IPS DF 6.9 (cell line): ENCODE measurements at regions not wholly inside any gene's neighbourhood (a gene's known extent, or its start where the extent isn't known, plus 50 kb on each side); places are given as distances from the start of the nearest gene placed in this dataset.

Source experiments
- DNase-seq: peaks from one replicate; pipeline ENCODE4 v3.0.0-alpha.2; 2013; ENCODE audit warnings: low read depth, low spot score
- H3K27ac ChIP-seq: one replicate; pipeline ENCODE4 v1.5.1; 2013; ENCODE audit warnings: low read length, control low read depth
- H3K27me3 ChIP-seq: 2 replicates; pipeline ENCODE4 v1.6.1; 2013; ENCODE audit warnings: mild to moderate bottlenecking, low read length; ENCODE audit not compliant: control insufficient read depth, insufficient read depth
- H3K36me3 ChIP-seq: 2 replicates; pipeline ENCODE4 v1.6.1; 2013; ENCODE audit warnings: low read length; ENCODE audit not compliant: control insufficient read depth, insufficient read depth
- H3K4me1 ChIP-seq: 2 replicates; pipeline ENCODE4 v1.6.1; 2013; ENCODE audit warnings: low read length; ENCODE audit not compliant: control insufficient read depth, insufficient read depth
- H3K4me3 ChIP-seq: 2 replicates; pipeline ENCODE4 v1.5.1; 2013; ENCODE audit warnings: mild to moderate bottlenecking, low read length
- H3K9me3 ChIP-seq: 2 replicates; pipeline ENCODE4 v1.6.1; 2013; ENCODE audit warnings: low read length, inconsistent platforms; ENCODE audit not compliant: control insufficient read depth, insufficient read depth
- WGBS: extraction: QIAGEN DNeasy Blood & Tissue Kit; methylation state at CpG from one replicate; pipeline ENCODE4 v1.1.7; 2013; ENCODE audit warnings: mixed read lengths, missing lambda C conversion rate; ENCODE audit not compliant: insufficient read length, insufficient coverage; 5-methylcytosine and 5-hydroxymethylcytosine counted together

DNA sequence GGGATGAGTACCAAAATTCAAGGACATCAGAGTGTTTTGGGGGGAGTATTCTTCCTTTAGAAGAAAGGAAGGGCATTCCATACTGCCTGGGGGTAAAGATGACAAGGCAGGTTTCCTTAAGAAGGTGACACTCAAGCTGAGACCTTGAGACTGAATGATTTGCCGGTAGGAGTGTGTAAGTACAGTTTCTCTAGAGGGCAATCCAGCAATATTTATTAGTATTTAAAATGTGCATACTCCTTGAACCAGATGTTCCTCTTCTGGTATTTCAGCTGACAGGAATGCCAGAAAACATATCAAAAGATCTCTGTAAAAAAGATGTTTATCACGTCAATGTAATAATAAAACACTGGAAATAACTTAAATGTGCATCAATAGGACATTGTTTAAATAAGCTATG, 106.4 kb upstream of the TMCC3 start:
- no CpG with 5 or more reads among the region's 2 CpGs for WGBS
- no peak for DNase-seq
- Histone ChIP-seq H3K4me3 (no peak overlapping the region), H3K4me1 (no peaks in the 10 kb centered on the region), H3K27me3 (no peaks in the 10 kb centered on the region), H3K27ac (no peak overlapping the region), H3K36me3 (no peaks in the 10 kb centered on the region), H3K9me3 (no peaks in the 10 kb centered on the region)

DNA sequence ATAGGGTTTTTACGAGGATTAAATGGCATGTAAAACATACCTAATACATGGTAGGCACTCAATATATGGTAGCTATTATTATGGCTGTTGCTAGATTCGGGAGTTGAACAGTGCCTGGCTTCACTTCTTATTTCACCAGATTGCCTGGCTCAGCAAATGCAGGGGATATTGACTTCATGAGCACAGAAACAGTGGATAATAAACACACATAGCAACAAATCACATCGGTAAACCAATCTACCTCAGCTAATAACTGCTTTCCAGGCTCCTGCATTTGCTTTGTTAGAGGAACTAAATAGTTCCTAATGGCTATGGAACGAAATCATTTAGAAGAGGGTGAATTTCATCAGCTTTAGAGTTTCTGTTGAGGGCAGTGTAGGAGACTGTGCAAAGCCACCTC, 105.2 kb upstream of the TMCC3 start:
- no peaks in the 10 kb centered on the region for H3K27me3 ChIP-seq
- DNase-seq: no peak
- no peak overlapping the region for H3K4me3 ChIP-seq
- WGBS: no CpG with 5 or more reads among the region's 4 CpGs
- no peak overlapping the region for H3K27ac ChIP-seq
- H3K4me1 ChIP-seq: no peaks in the 10 kb centered on the region
- H3K9me3 ChIP-seq: no peaks in the 10 kb centered on the region
- no peaks in the 10 kb centered on the region for H3K36me3 ChIP-seq

DNA sequence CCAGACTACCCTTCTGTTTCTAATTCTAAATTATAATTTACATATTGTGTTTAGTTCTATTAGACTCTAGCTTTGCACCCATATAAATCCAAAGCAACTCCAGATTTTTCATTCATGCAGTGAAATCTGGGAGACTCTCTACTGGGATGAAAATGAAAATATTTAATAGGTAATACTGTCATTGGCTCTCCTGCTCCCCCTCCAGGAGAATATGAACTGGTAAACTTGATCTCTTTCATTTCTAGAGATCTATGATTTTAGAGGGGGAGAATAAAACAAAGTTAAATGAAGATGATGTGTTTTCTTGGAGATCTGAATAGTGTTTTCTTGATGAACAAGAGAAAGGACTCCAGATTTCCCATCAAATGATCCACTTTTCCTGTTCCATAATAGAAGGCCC, 104.3 kb upstream of the TMCC3 start:
- Histone ChIP-seq H3K9me3 (no peaks in the 10 kb centered on the region), H3K36me3 (no peaks in the 10 kb centered on the region), H3K27me3 (no peaks in the 10 kb centered on the region), H3K4me3 (no peak overlapping the region), H3K27ac (no peak overlapping the region), H3K4me1 (no peaks in the 10 kb centered on the region)
- DNase-seq: no peak

DNA sequence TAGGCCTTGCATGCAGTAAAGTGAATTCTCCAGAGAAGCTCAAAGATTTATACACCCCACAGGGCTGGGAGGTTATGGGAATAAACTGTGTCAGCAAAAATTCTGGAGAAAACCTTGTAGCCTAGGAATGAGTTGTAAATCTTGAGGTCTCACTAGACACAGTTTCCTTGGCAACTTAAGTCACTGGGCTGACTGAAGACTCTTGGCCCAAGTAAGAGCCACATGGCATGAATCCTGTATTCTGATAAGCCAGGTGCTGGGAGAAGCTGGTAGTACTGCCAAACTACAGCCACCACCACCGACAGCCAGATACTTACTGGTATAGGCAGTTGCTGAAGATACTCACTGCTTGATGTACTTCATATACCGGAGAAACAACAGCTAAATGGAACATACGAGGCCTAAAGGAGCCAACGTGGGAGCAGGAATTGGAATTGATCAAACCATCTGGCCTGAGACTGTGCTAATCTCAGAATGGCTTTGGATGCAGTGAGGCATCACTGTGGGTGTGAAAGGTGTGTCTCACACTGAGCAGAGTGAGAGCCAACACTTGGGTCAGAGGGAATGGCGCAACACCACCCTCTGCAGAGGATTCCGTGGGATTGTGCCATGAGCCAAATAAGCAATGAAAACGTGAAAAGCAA, 102.8 kb upstream of the TMCC3 start:
- no peak for DNase-seq
- Histone ChIP-seq H3K27ac (no peak overlapping the region), H3K4me1 (no peaks in the 10 kb centered on the region), H3K36me3 (no peaks in the 10 kb centered on the region), H3K9me3 (no peaks in the 10 kb centered on the region), H3K27me3 (no peaks in the 10 kb centered on the region), H3K4me3 (no peak overlapping the region)
- WGBS: no CpG with 5 or more reads among the region's 7 CpGs

DNA sequence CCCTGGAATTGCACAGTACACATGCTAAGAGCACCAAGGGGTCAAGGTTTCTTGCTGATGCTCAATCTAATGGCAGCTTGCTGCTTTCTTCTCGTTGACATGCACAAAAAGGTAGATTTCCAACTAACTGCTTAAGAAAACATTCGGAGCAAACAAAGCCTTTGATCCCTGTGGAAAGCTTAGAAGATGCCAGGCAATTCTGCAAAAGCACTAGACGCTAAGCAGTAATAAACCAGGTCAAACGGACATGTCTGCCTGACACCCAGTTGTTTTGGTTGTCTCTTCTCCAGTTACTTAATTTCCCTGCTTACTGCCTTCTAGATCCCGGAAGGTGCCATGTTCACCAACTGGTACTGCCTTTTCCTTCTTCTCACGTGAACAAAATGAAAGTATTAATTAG, 100.5 kb upstream of the TMCC3 start:
- WGBS: no CpG with 5 or more reads among the region's 6 CpGs
- no peaks in the 10 kb centered on the region for H3K4me1 ChIP-seq
- no peak for DNase-seq
- no peak overlapping the region for H3K4me3 ChIP-seq
- H3K36me3 ChIP-seq: no peaks in the 10 kb centered on the region
- no peak overlapping the region for H3K27ac ChIP-seq
- H3K27me3 ChIP-seq: no peaks in the 10 kb centered on the region
- H3K9me3 ChIP-seq: no peaks in the 10 kb centered on the region

DNA sequence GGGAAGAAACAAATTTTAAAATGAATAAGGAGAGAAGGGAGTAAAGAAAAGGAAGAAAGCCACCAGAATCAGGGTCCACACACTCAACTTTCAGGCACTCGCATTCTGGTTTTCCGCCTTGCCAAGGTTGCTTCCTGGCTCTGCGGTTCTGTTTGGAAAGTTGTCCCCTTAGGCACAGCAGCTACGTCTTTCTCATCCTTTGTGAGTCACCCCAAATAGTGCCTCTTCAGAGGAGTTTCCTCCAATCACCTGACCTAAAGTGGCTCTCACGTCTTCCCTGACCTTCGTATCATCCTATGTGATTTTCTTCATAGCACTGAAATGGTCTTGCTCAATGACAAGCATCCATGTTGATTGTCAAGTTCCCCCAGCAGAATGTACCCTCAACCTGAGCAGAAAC, 99.5 kb upstream of the TMCC3 start:
- H3K4me3 ChIP-seq: no peak overlapping the region
- DNase-seq: no peak
- WGBS: no CpG with 5 or more reads among the region's 6 CpGs

DNA sequence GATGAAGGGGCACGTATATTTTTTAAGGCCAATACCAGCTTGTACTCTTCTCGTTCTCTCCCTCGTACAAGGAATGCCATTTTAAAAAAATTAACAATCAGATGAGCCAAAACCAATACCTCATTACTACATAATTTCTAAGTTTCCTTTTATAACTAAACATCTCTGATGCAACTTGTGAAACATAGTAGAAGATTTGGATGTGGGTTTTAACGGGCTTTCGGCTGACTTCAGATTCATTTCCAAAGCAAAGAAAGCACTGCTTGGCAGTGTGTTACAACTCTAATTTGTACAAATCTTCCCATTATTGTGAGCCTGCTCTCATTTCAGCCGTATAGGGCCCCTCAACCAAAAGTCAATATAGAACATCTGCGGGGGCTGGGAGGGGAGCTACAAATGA, 99.1 kb upstream of the TMCC3 start:
- H3K27me3 ChIP-seq: no peaks in the 10 kb centered on the region
- H3K4me3 ChIP-seq: no peak overlapping the region
- no peak overlapping the region for H3K27ac ChIP-seq
- no peaks in the 10 kb centered on the region for H3K4me1 ChIP-seq
- no CpG with 5 or more reads among the region's 7 CpGs for WGBS
- H3K36me3 ChIP-seq: no peaks in the 10 kb centered on the region
- no peak for DNase-seq
- no peaks in the 10 kb centered on the region for H3K9me3 ChIP-seq

More for the DNA sequence above, 99.5 kb upstream of the TMCC3 start:
- Histone ChIP-seq H3K9me3 (no peaks in the 10 kb centered on the region), H3K27me3 (no peaks in the 10 kb centered on the region), H3K36me3 (no peaks in the 10 kb centered on the region), H3K27ac (no peak overlapping the region), H3K4me1 (no peaks in the 10 kb centered on the region)

DNA sequence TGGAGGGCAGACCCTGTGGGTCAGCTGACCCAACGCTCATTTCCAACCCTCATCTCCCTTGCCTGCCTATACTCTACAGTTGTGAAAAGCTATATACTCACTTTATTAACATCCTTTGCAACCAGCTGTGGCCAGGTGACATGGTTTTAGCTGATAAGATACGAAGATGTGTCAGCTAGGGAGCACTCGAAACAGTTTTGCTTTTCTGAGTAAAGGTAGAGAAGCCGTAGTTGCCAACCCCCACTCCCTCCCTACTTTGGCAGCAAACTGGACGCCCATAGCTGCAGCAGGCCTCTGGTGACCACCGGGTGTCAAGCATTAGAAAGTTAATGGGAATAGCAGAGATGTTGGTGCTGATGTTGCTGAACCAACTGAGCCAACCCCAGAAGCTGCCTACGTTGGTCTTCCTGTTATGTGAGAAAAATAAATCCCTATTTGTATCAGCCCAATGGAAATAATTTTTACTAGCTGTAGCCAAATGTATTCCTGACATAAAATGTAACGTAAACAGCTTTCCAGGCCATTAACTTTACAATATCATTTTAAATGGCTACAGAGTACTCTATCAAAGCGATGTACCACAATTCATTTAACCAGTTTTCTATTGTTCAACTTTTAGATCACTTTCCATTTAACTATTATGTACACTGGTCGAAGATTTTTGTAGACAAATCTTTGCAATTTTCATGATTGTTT, 98.5 kb upstream of the TMCC3 start:
- DNase-seq: no peak
- Histone ChIP-seq H3K4me1 (no peaks in the 10 kb centered on the region), H3K27me3 (no peaks in the 10 kb centered on the region), H3K4me3 (no peak overlapping the region), H3K27ac (no peak overlapping the region), H3K36me3 (no peaks in the 10 kb centered on the region), H3K9me3 (no peaks in the 10 kb centered on the region)
- no CpG with 5 or more reads among the region's 10 CpGs for whole genome bisulfite sequencing

DNA sequence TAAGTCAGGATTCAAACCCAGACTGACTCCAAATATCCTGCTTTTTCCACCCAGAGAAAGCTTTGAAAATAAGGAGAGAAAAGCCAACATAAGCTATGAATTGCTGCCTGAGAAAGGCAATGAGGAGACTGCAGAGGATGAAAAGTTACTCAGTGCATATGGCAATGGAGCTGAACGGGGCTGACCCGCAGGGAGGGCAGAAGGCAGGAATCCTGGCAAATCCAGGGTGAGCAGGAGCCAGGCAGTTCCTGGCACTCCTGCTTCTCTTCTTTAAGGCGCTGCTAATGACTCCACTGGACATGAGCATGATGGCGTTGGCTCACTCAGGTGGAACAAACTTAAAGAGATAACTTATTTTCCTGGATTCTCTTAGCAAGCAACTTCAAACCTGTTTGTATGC, 95.2 kb upstream of the TMCC3 start:
- no peaks in the 10 kb centered on the region for H3K9me3 ChIP-seq
- H3K4me1 ChIP-seq: no peaks in the 10 kb centered on the region
- H3K4me3 ChIP-seq: no peak overlapping the region
- no peaks in the 10 kb centered on the region for H3K27me3 ChIP-seq
- no peak overlapping the region for H3K27ac ChIP-seq
- no peak for DNase-seq
- no peaks in the 10 kb centered on the region for H3K36me3 ChIP-seq
- no CpG with 5 or more reads among the region's 4 CpGs for WGBS

DNA sequence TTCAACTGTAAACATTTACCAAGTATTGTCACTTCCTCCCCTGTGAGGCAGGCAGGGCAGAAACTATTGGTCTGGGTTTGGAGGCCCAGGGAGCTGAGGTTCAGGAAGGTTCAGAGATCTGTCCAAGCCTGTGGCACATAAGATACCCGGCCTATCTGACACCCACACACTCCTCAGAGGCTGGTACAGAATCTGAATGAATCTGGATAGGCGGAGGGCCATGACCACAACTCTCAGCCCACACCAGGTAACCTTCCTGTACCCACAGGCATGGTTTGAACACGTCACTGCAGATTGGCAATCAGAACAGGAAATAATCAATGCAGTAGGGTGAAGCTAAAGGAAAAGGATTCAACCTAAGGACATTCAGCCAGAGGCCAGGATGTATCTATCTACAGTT, 92.8 kb upstream of the TMCC3 start:
- H3K4me3 ChIP-seq: no peak overlapping the region
- no peaks in the 10 kb centered on the region for H3K27me3 ChIP-seq
- no peak for DNase-seq
- H3K36me3 ChIP-seq: no peaks in the 10 kb centered on the region
- no peaks in the 10 kb centered on the region for H3K4me1 ChIP-seq
- no peaks in the 10 kb centered on the region for H3K9me3 ChIP-seq
- no peak overlapping the region for H3K27ac ChIP-seq
- WGBS: no CpG with 5 or more reads among the region's 3 CpGs
